Left forelimb (tissue), 1 donor: ENCODE measurements at regions not wholly inside any gene's neighbourhood (a gene's known extent, or its start where the extent isn't known, plus 50 kb on each side); places are given as distances from the start of the nearest gene placed in this dataset.
"Not testable (repeated sequence)": the region's sequence is repeated elsewhere in the genome, so short reads cannot be mapped to it uniquely, and the experiment has no call there.

Source experiments
- DNase-seq: peaks from one replicate; pipeline ENCODE4 v3.0.0-alpha.2; 2018; ENCODE audit warnings: low spot score

- DNase-seq: no peak
Measured at GRCh38 chr17:53058031-53058430, 764.7 kb upstream of the KIF2B start.

- DNase-seq: no peak
Measured at GRCh38 chr17:53046781-53047180, 775.9 kb upstream of the KIF2B start.

- no peak for DNase-seq
Measured at GRCh38 chr17:53039981-53040380, 782.7 kb upstream of the KIF2B start.

DNA sequence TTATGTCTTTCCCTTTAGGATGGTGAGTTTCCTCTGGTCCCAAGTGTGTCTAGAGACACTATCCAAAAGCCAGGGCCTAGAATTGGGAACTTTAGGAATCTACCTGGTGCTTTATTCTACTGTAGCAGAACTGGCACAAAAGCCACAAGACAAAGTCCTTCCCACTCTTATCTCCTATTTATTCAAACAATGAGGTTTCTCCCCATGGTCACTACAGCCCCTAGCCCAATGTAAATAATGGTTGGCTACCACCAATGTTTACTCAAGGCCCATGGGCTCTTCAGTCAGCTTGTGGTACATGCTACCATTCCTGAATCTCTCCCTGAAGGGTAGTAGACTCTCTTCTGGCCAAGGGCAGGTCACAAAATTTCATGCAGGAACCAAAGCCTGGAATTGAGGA lies 789.4 kb upstream of the KIF2B start:
- DNase-seq: no peak

- DNase-seq: no peak
Measured at GRCh38 chr17:53032861-53033271, 789.9 kb upstream of the KIF2B start.

DNA sequence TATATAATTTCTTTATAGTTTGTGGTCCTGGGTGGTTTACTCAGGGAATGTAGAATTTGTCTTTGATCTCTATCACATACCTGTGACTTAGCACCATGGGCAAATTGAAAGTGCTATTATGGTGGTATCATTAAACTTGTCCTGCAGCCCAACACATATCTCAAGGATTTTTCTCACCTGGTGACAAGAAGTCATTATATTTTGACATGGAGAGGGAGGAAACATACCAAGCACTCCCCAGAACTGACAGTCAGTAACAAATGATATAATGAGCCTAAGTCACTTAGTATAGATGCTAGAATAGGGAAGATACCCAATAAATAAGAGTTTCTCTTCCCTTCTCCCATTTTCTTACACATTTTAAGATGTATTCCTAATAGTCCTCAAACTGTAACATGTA lies 805.5 kb upstream of the KIF2B start:
- DNase-seq: no peak

GRCh38 chr17:53016085-53016484 lies 806.6 kb upstream of the KIF2B start:
- no peak for DNase-seq

GRCh38 chr17:53012364-53012763 lies 810.4 kb upstream of the KIF2B start:
- DNase-seq: no peak

DNA sequence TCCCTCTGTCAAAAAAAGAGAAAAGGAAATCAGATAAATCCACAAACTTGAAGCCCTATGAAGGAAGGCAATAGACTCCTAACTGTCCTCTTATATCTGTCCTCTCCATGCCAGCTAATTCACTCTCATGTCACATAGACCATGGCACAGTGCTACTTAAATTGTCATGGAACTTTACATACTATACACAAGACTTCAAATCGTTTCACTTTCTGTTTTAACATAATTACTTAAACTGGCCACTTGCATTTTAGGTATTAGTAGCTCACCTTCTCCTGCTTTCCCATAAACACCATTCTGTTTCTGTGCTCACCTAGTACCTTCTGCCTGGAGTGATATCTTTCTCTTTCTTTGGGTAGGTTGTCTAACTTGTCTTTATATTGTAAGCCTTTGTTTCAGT lies 816.7 kb upstream of the KIF2B start:
- DNase-seq: no peak

DNA sequence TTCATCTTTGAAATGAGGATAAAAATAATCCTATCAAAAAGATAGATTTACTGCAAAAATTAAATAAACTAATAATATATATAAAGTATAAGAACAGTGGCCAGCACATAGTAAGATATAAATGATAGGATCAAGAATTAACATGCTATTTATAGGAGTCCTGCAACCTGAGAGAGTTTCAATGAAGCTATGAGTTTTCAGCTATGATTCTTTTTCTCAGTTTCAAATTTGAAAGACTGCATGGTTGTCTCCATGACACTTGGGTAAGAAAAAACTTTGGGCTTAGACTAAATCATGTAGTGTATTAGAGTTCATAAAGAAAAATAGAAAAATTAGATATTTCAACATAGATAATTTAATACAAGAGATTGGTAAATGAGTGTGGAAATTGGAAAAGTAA lies 817.8 kb upstream of the KIF2B start:
- DNase-seq: no peak

DNA sequence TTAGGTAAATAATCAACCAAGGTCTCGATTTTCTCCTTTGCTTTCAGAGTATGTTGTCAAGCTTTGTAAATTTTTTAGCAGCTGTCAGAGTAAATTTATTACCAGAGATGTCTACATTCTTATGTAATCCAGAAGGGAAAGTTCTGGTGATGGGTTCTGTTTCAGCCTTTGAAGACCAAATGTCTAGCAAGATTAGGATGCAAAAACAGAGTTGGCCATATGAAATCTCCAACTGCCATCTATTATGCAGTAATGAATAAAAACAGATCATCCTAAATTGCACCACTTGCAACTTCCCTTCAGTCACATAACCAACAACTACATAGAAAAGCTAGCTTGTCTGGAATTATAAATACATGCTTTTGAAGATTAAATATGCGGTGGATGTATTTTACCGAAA lies 826.8 kb upstream of the KIF2B start:
- no peak for DNase-seq

- DNase-seq: no peak
Measured at GRCh38 chr17:52995147-52995546, 827.6 kb upstream of the KIF2B start.

DNA sequence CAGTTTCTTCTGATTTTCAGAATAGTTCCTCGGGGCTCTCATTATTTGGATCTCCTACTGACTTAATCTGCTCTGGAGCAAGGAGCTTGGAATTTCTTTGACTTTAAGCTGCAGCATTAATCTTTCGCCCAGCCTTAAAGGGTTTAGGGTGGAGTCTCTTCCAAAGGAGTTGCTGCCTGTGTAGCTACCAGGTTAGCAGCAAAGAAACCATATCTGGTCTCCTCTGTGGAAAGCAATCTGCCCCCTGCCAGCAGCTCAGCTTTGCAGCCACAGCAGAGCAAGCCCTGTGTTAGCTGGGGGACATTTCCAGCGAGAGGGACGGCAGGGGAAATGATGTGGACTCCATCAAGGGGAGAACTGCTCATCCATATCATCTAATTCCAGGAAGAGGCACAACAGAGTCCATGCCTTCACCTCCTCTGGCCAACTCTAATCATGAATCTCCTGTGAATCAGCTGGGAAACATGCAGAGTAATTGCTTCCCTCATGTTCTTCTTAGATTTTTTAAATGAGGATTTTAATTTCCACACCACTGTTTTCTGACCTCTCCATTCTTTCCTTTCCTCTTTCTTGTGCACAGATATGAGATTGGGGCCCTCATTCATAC lies 827.6 kb upstream of the CA10 start:
- DNase-seq: no peak

DNA sequence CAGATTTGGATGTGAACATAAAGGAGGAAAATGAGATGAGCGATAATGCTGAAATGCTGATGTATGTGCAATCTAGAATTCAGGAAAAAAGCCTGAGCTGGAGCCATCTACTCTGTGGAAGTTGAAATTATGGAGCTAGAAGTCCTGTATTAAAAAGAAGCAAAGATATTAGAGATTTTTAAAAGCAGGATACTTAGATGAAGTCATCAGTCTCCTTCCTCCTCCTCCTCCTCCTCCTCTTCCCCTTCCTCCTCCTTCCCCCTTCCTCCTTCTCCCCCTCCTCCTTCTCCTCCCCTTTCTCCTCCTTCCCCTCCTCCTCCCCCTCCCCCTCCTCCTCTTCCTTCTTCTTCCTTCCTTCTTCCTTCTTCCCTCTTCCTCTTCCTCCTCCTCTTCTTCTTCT lies 823.8 kb upstream of the CA10 start:
- no peak for DNase-seq

GRCh38 chr17:52979921-52980320 lies 821.4 kb upstream of the CA10 start:
- no peak for DNase-seq

DNA sequence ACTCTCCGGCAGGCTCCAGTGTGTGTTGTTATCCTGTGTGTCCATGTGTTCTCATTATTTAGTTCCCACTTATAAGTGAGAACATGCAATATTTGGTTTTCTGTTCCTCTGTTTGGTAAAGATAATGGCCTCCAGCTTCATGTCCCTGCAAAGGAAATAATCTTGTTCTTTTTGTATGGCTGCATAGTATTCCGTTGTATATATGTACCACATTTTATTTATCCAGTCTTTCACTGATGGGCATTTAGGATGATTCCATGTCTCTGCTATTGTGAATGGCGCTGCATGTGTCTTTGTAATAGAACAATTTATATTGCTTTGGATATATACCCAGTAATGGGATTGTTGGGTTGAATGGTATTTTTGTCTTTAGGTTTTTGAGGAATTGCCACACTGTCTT lies 807.3 kb upstream of the CA10 start:
- DNase-seq: no peak

- DNase-seq: not testable (repeated sequence)
Measured at GRCh38 chr17:52961751-52962150, 803.2 kb upstream of the CA10 start.

DNA sequence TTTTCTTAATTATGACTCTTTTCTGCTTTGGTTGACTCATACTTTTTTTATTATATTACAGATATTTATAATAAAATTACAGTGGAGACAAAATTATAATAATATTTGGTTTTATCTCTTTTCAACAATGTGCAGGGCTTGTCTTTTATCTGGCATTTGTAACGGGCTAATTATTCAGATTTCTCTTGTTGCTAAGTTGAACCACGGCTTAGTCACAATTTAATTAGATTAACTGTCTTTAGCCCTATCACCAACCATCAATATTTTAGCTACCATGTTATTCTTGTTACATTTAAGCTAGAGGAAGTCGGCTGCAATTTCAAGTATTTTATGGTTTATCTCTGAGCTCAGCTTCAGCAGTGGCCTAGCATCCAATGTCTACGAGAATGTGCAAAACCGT lies 798.9 kb upstream of the CA10 start:
- no peak for DNase-seq

DNA sequence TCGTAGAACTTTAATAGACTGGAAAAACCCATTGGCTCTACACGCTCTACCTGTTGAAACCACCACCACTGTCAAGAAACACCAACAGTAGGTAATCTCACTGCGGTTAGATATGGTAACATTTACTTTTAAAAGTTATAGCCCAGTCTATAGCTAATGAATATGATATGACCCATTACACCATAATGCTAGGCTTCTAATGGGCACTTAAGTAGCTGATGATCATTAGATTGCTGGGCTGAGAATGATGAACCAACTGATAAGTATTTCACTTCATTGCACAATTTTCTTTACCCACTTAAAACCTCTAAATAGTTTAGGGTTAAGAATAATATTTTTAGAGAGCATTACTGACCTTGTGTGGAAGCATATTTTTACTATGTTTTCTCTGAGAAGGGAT lies 788.9 kb upstream of the CA10 start:
- DNase-seq: no peak

GRCh38 chr17:52938623-52939230 lies 780.2 kb upstream of the CA10 start:
- no peak for DNase-seq

DNA sequence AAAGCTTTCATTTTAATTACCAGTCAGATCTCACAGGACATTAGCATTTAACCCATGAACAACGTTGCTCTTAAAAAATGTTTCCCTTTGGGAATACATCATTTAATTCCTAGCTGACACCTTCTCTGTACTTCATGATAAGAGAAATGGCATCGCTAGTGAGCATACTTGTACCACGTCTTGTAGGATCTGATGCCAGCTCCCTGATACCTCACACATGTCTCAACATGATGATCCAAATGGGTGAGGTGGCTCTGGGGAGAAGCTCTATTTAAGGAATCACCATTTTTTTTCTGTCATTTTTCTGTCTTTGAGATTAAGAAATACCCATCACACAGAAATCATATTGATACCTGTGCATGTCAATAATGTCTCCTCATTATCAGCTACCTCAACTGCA lies 772.1 kb upstream of the CA10 start:
- DNase-seq: no peak

DNA sequence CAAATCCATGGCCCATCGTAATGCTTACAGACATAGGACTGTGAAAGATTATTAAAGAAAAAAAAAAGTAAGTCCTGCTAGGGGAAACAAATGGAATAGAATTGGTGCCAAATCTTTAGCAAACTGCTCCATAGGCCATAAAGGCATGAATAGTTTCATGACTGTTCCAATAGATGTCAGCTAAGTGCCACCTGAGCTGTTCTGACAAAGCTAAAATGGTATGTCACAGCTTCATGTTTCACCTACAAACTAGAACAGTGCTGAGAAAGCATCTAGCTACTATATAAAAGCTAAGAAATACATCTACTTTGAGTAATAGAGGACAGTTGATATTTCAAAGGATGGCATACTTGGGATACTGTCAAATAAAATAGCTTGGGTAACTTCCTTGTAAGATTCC lies 771.6 kb upstream of the CA10 start:
- no peak for DNase-seq

- DNase-seq: no peak
Measured at GRCh38 chr17:52923658-52924057, 765.1 kb upstream of the CA10 start.

- no peak for DNase-seq
Measured at GRCh38 chr17:52899235-52899634, 740.7 kb upstream of the CA10 start.
